KMS-11 (cell line): ENCODE measurements at regions not wholly inside any gene's neighbourhood (a gene's known extent, or its start where the extent isn't known, plus 50 kb on each side); places are given as distances from the start of the nearest gene placed in this dataset.

Experiments used
- H2AFZ ChIP-seq: fragments of 200-600 bp; sonication (generic); 2 replicates; pipeline ENCODE4 v1.6.1; 2016; ENCODE audit warnings: antibody characterized with exemption, mixed run types, low read depth
- H3K27ac ChIP-seq: fragments of 200-600 bp; sonication (generic); 2 replicates; pipeline ENCODE4 v1.6.1; 2016; ENCODE audit warnings: mild to moderate bottlenecking, mixed run types
- H3K27me3 ChIP-seq: fragments of 200-600 bp; sonication (generic); 2 replicates; pipeline ENCODE4 v1.6.1; 2017; ENCODE audit warnings: mild to moderate bottlenecking, low read depth, mixed run types, moderate library complexity; ENCODE audit not compliant: insufficient read depth
- H3K36me3 ChIP-seq: fragments of 200-600 bp; sonication (generic); 2 replicates; pipeline ENCODE4 v1.6.1; 2017; ENCODE audit warnings: mild to moderate bottlenecking, mixed run types; ENCODE audit not compliant: insufficient read depth
- H3K4me1 ChIP-seq: fragments of 200-600 bp; sonication (generic); 2 replicates; pipeline ENCODE4 v1.6.1; 2016; ENCODE audit warnings: mild to moderate bottlenecking, low read depth, mixed run types; ENCODE audit not compliant: poor library complexity, severe bottlenecking
- H3K4me2 ChIP-seq: fragments of 200-600 bp; sonication (generic); 2 replicates; pipeline ENCODE4 v1.7.0; 2016; ENCODE audit warnings: mild to moderate bottlenecking, mixed run types
- H3K4me3 ChIP-seq: fragments of 200-600 bp; sonication (generic); IDR thresholded peaks from 2 replicates; pipeline ENCODE4 v1.6.1; 2017; ENCODE audit warnings: low read depth, low read length, mixed read lengths; ENCODE audit not compliant: insufficient read depth
- H3K79me2 ChIP-seq: fragments of 200-600 bp; sonication (generic); 2 replicates; pipeline ENCODE4 v1.6.1; 2016; ENCODE audit warnings: low read depth, mixed run types; ENCODE audit not compliant: insufficient read depth
- H3K9ac ChIP-seq: fragments of 200-600 bp; sonication (generic); 2 replicates; pipeline ENCODE4 v1.6.1; 2016; ENCODE audit warnings: mild to moderate bottlenecking, mixed run types
- H4K20me1 ChIP-seq: fragments of 200-600 bp; sonication (generic); 2 replicates; pipeline ENCODE4 v1.6.1; 2016; ENCODE audit warnings: mild to moderate bottlenecking, mixed run types; ENCODE audit not compliant: insufficient read depth
- TF ChIP-seq, protein P1 (sequence below): fragments of 200-600 bp; sonication (generic); conservative IDR thresholded peaks from 2 replicates; pipeline ENCODE4 v1.6.1; 2017; ENCODE audit warnings: low read depth, mild to moderate bottlenecking, antibody characterized with exemption, low read length, moderate library complexity, mixed read lengths

DNA sequence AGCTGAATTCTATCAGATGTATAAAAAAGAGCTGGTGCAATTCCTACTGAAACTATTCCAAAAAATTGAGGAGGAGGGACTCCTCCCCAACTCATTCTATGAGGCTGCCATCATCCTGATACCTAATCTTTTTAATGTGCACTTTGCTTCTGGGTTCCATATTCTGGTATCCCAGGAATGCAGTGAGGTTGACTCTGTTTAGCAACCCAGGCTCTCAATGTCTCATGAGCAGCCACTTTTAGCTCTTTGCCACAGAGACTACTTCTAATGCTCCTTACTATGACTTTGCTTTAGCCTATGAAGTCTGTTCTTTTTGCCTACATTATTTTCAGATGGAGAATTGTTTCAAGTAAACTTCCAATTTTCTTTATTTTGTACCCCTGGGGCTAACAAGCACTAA lies 185.5 kb upstream of the NRSN1 start:
- Histone ChIP-seq H3K4me2 (no peak overlapping the region), H3K4me3 (no peak overlapping the region), H3K79me2 (no peaks in the 10 kb centered on the region), H4K20me1 (no peaks in the 10 kb centered on the region), H3K4me1 (no peaks in the 10 kb centered on the region), H2AFZ (no peak overlapping the region), H3K9ac (no peak overlapping the region), H3K27ac (no peak overlapping the region), H3K36me3 (no peaks in the 10 kb centered on the region), H3K27me3 (no peaks in the 10 kb centered on the region)
- TF ChIP-seq, protein P1, sequence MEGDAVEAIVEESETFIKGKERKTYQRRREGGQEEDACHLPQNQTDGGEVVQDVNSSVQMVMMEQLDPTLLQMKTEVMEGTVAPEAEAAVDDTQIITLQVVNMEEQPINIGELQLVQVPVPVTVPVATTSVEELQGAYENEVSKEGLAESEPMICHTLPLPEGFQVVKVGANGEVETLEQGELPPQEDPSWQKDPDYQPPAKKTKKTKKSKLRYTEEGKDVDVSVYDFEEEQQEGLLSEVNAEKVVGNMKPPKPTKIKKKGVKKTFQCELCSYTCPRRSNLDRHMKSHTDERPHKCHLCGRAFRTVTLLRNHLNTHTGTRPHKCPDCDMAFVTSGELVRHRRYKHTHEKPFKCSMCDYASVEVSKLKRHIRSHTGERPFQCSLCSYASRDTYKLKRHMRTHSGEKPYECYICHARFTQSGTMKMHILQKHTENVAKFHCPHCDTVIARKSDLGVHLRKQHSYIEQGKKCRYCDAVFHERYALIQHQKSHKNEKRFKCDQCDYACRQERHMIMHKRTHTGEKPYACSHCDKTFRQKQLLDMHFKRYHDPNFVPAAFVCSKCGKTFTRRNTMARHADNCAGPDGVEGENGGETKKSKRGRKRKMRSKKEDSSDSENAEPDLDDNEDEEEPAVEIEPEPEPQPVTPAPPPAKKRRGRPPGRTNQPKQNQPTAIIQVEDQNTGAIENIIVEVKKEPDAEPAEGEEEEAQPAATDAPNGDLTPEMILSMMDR = no peak

DNA sequence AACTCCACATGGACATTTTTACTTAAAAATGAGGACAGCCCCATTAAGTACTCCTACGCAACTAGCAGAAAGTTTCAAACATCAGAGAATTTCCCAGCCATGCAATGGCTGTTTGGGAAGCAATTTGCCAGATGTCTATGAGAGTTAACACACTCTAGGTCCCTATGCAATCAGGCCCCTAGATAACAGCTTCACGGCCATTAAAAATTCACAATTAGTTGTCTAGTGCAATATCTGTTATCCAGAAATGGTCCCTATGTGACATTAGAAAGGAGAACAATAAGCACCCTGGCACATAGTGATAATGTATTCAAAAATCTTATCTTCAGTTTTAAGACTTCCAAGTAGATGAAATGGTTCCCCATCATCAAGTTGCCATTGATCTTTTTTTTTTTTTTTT lies 174.3 kb upstream of the NRSN1 start:
- no peaks in the 10 kb centered on the region for H4K20me1 ChIP-seq
- no peak overlapping the region for H3K4me2 ChIP-seq
- TF ChIP-seq, protein P1 = no peak
- no peak overlapping the region for H3K4me3 ChIP-seq
- H2AFZ ChIP-seq = no peak overlapping the region
- no peaks in the 10 kb centered on the region for H3K36me3 ChIP-seq
- no peaks in the 10 kb centered on the region for H3K79me2 ChIP-seq
- no peaks in the 10 kb centered on the region for H3K27me3 ChIP-seq
- H3K27ac ChIP-seq = no peak overlapping the region
- H3K9ac ChIP-seq = no peak overlapping the region
- H3K4me1 ChIP-seq = no peaks in the 10 kb centered on the region

DNA sequence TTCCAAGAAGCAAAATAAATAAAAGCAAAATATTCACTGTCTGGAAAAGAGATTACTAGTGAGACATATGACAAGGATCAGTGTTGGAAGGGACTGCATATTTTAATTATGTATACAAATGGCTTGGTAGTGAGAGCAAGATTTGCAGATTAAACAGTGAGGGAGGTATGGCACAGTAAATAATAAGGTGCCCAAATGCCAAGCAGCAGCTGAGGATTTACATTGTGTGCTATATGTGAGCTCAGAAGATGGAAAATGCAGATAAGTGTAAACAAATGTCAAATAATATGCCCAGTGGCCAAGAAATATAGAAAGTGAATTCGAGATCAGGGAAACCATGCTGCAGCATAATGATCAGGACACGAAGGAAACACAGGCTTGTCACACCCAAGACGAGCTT lies 173.8 kb upstream of the NRSN1 start:
- Histone ChIP-seq H3K79me2 (no peaks in the 10 kb centered on the region), H3K4me2 (no peak overlapping the region), H3K4me1 (no peaks in the 10 kb centered on the region), H2AFZ (no peak overlapping the region), H3K27ac (no peak overlapping the region), H4K20me1 (no peaks in the 10 kb centered on the region), H3K27me3 (no peaks in the 10 kb centered on the region), H3K4me3 (no peak overlapping the region), H3K36me3 (no peaks in the 10 kb centered on the region), H3K9ac (no peak overlapping the region)
- TF ChIP-seq, protein P1 = no peak

DNA sequence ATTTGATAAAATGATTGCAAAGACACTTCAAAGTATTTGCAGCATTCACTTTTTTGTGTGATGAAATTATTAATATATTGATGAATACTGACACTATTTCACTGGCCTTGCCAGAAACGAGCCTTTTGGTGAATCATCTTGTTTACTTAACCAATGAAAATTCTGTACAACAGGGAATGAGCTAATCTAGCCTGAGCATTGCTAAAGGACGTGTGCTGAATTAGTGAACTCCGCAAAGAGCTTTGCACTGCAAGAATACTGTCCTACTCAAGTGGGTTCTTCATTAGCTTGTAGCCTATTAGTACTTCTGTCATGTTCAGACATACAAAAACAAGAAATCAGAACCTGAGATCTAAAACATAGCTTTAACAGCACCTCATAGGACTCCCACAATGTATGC lies 172.0 kb upstream of the NRSN1 start:
- TF ChIP-seq, protein P1 = no peak
- no peaks in the 10 kb centered on the region for H3K4me1 ChIP-seq
- no peak overlapping the region for H3K4me3 ChIP-seq

DNA sequence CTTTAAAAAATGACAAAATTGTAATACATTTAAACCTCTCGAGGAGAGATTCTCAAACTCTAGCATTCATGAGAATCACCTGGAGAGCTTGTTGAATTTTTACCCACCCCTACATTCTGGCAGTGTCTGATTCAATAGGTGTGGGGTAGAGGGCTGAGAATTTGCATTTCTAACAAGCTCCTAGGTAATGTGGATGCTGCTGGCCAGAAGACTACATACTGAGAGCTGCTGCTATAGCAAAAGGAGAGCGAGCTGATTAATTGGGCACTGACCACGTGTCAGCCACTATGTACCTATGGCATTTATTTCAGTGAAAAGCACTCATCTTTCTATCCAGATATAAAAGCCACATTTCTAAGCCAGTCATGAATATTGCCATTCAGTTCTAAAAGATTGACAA lies 169.0 kb upstream of the NRSN1 start:
- H3K4me2 ChIP-seq = no peak overlapping the region
- no peak overlapping the region for H2AFZ ChIP-seq

More for the DNA sequence above, 172.0 kb upstream of the NRSN1 start:
- Histone ChIP-seq H3K4me2 (no peak overlapping the region), H3K27me3 (no peaks in the 10 kb centered on the region), H4K20me1 (no peaks in the 10 kb centered on the region), H3K36me3 (no peaks in the 10 kb centered on the region), H3K27ac (no peak overlapping the region), H3K79me2 (no peaks in the 10 kb centered on the region), H2AFZ (no peak overlapping the region), H3K9ac (no peak overlapping the region)

More for the DNA sequence above, 169.0 kb upstream of the NRSN1 start:
- Histone ChIP-seq H3K9ac (no peak overlapping the region), H3K36me3 (no peaks in the 10 kb centered on the region), H3K27ac (no peak overlapping the region), H3K79me2 (no peaks in the 10 kb centered on the region), H3K27me3 (no peaks in the 10 kb centered on the region), H3K4me1 (no peaks in the 10 kb centered on the region), H4K20me1 (no peaks in the 10 kb centered on the region), H3K4me3 (no peak overlapping the region)
- TF ChIP-seq, protein P1 = no peak
